ENCODE measurements at regions not wholly inside any gene's neighbourhood (a gene's known extent, or its start where the extent isn't known, plus 50 kb on each side); places are given as distances from the start of the nearest gene placed in this dataset.

GRCh38 chr5:101253096-101253495 lies 350.0 kb upstream of the ST8SIA4 start:
- no peak overlapping the region for H3K4me3 ChIP-seq (ENCODE audit: low read depth in 2 of 2, low read length in 2 of 2)
- no peaks in the 10 kb centered on the region for H3K27me3 ChIP-seq (ENCODE audit: control insufficient read depth, insufficient read depth, low read length)
- ChIA-PET POLR2A (interaction anchor here (0.5 kb wide), 1 partner anchor 96 kb away, joined by 6 read pairs; no protein-coding TSS in a partner anchor), CTCF (no interaction called here)
- no peak for TF ChIP-seq REST (IDR thresholded peaks at IDR 0.05; ENCODE audit: insufficient read depth in 1 of 2, low read depth in 2 of 2, low read length in 1 of 2)
- TF ChIP-seq POLR2AphosphoS5 (IDR thresholded peaks at IDR 0.05; ENCODE audit: low read depth, low read length) = no peak
- TF ChIP-seq SIN3A (IDR thresholded peaks at IDR 0.05; ENCODE audit: borderline replicate concordance, insufficient read depth, low read depth, low read length) = no peak
- no peak for DNase-seq (ENCODE audit: low read depth, low spot score)
- in situ Hi-C loops (cut with HindIII; ENCODE audit: low pct_unique_long_range_greater_than_20kb, low sequenced_read_pairs) (no loop called here), intact Hi-C loops (cut with micrococcal nuclease; ENCODE audit: unreplicated experiment) (no loop called here)
- H3K9me3 ChIP-seq (ENCODE audit: control insufficient read depth, insufficient read depth, low read depth, low read length) = peaks cover 2% of the 10 kb centered on the region; the same call in 1 of the 2 replicates
- H3K36me3 ChIP-seq (ENCODE audit: control insufficient read depth, insufficient read depth, low read length) = no peaks in the 10 kb centered on the region
- no TSS peak for BruUV-seq (replicated peaks)
- no peak overlapping the region for H3K27ac ChIP-seq (ENCODE audit: low read length)
- H3K4me1 ChIP-seq (ENCODE audit: control insufficient read depth, insufficient read depth, low read length) = no peaks in the 10 kb centered on the region
- ATAC-seq = no peak

GRCh38 chr5:101244621-101245020 lies 341.5 kb upstream of the ST8SIA4 start:
- intact Hi-C loops (cut with micrococcal nuclease; ENCODE audit: unreplicated experiment) = no loop called here
- in situ Hi-C loops (cut with HindIII; ENCODE audit: low pct_unique_long_range_greater_than_20kb, low sequenced_read_pairs) = no loop called here
- Histone ChIP-seq H3K9me3 (ENCODE audit: control insufficient read depth, insufficient read depth, low read depth, low read length) (peaks cover 5% of the 10 kb centered on the region; the same call in 1 of the 2 replicates), H3K36me3 (ENCODE audit: control insufficient read depth, insufficient read depth, low read length) (no peaks in the 10 kb centered on the region), H3K27ac (ENCODE audit: low read length) (no peak overlapping the region), H3K27me3 (ENCODE audit: control insufficient read depth, insufficient read depth, low read length) (no peaks in the 10 kb centered on the region), H3K4me3 (ENCODE audit: low read depth in 2 of 2, low read length in 2 of 2) (no peak overlapping the region), H3K4me1 (ENCODE audit: control insufficient read depth, insufficient read depth, low read length) (no peaks in the 10 kb centered on the region)
- TF ChIP-seq CTCF (IDR thresholded peaks at IDR 0.05) (no peak), REST (IDR thresholded peaks at IDR 0.05; ENCODE audit: insufficient read depth in 1 of 2, low read depth in 2 of 2, low read length in 1 of 2) (no peak), TCF7L2 (IDR thresholded peaks at IDR 0.05; ENCODE audit: low read depth, low read length) (no peak), SIN3A (IDR thresholded peaks at IDR 0.05; ENCODE audit: borderline replicate concordance, insufficient read depth, low read depth, low read length) (no peak), POLR2AphosphoS5 (IDR thresholded peaks at IDR 0.05; ENCODE audit: low read depth, low read length) (no peak)
- ChIA-PET POLR2A (no interaction called here), CTCF (no interaction called here)
- ATAC-seq (no peak), DNase-seq (ENCODE audit: low read depth, low spot score) (no peak)
- BruUV-seq (replicated peaks) = no TSS peak
